Endodermal cell (in vitro differentiated cells): ENCODE measurements at regions not wholly inside any gene's neighbourhood (a gene's known extent, or its start where the extent isn't known, plus 50 kb on each side); places are given as distances from the start of the nearest gene placed in this dataset.

Experiments
- DNase-seq: peaks from one replicate; pipeline ENCODE4 v3.0.0-alpha.2; 2017
- H3K27ac ChIP-seq: 2 replicates; pipeline ENCODE4 v1.5.1; 2013; ENCODE audit warnings: mild to moderate bottlenecking, low read depth, low read length, moderate library complexity
- H3K27me3 ChIP-seq: 2 replicates; pipeline ENCODE4 v1.6.1; 2013; ENCODE audit warnings: mild to moderate bottlenecking, low read length, moderate library complexity; ENCODE audit not compliant: insufficient read depth, control insufficient read depth, poor library complexity, severe bottlenecking
- H3K36me3 ChIP-seq: 2 replicates; pipeline ENCODE4 v1.7.0; 2013; ENCODE audit warnings: mild to moderate bottlenecking, low read length, moderate library complexity; ENCODE audit not compliant: control insufficient read depth, insufficient read depth
- H3K4me1 ChIP-seq: one replicate; pipeline ENCODE4 v1.7.0; 2013; ENCODE audit warnings: low read length; ENCODE audit not compliant: control insufficient read depth, insufficient read depth
- H3K4me3 ChIP-seq: 2 replicates; pipeline ENCODE4 v1.5.1; 2013; ENCODE audit warnings: mild to moderate bottlenecking, low read length, moderate library complexity
- H3K9ac ChIP-seq: 2 replicates; pipeline ENCODE4 v1.6.1; 2013; ENCODE audit warnings: mild to moderate bottlenecking, low read length, moderate library complexity; ENCODE audit not compliant: poor library complexity, severe bottlenecking; ENCODE audit errors: extremely low read depth
- H3K9me3 ChIP-seq: 2 replicates; pipeline ENCODE4 v1.6.1; 2013; ENCODE audit warnings: mild to moderate bottlenecking, low read length, moderate library complexity; ENCODE audit not compliant: control insufficient read depth
- H3K27ac Mint-ChIP-seq: 2 replicates; pipeline ENCODE4 v1.8.0; 2020; ENCODE audit warnings: mixed read lengths
- H3K27me3 Mint-ChIP-seq: 2 replicates; pipeline ENCODE4 v1.8.0; 2021; ENCODE audit warnings: mild to moderate bottlenecking, mixed read lengths; ENCODE audit not compliant: insufficient read depth
- H3K36me3 Mint-ChIP-seq: 2 replicates; pipeline ENCODE4 v1.8.0; 2020; ENCODE audit warnings: low read depth, mixed read lengths
- H3K4me1 Mint-ChIP-seq: 2 replicates; pipeline ENCODE4 v1.8.0; 2020; ENCODE audit warnings: mixed read lengths
- H3K4me3 Mint-ChIP-seq: 2 replicates; pipeline ENCODE4 v1.8.0; 2020; ENCODE audit warnings: mild to moderate bottlenecking, moderate library complexity, mixed read lengths
- H3K9me3 Mint-ChIP-seq: 2 replicates; pipeline ENCODE4 v1.8.0; 2020; ENCODE audit warnings: mild to moderate bottlenecking, mixed read lengths
- CTCF ChIP-seq: fragments of 200-600 bp; sonication (generic); conservative IDR thresholded peaks from 2 replicates; pipeline ENCODE4 v1.5.0; 2021; ENCODE audit warnings: antibody characterized with exemption, mild to moderate bottlenecking
- WGBS, 2 experiments: methylation state at CpG; one replicate each; pipeline versions ENCODE4 v1.1.5 to v1.1.7; 2013; ENCODE audit warnings: missing lambda C conversion rate in 2 of 2, mixed read lengths in 1 of 2; ENCODE audit not compliant: insufficient coverage in 1 of 2, insufficient read length in 1 of 2; 5-methylcytosine and 5-hydroxymethylcytosine counted together

DNA sequence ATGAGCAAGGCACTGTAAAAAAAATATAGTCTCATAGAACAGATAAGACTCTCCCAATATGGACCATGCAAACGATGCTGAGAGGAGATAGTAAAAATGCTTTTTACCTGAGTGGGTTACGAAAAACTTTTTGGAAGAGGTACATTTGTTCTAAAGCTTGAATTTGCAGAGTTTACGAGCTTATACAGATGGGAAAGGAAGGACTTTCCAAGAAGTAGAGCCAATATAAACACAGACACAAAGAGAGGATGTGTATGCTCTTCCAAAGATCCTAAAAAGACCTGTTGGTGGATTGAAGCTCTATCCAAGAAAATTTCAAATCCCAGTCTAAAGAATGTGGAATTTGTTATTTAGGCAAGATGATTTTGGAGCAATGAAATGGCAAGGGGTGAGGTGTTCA is 127.1 kb upstream of the SLCO6A1 start:
- peaks cover 4% of the 10 kb centered on the region for H3K36me3 Mint-ChIP-seq
- H3K27me3 ChIP-seq: no peaks in the 10 kb centered on the region
- H3K36me3 ChIP-seq: no peaks in the 10 kb centered on the region
- H3K4me3 ChIP-seq: no peak overlapping the region
- H3K4me1 Mint-ChIP-seq: no peaks in the 10 kb centered on the region
- TF ChIP-seq CTCF: no peak
- H3K9ac ChIP-seq: no peak overlapping the region
- H3K27ac Mint-ChIP-seq: no peak overlapping the region
- H3K27ac ChIP-seq: no peak overlapping the region
- no peaks in the 10 kb centered on the region for H3K9me3 ChIP-seq
- H3K27me3 Mint-ChIP-seq: no peaks in the 10 kb centered on the region
- no peak for DNase-seq
- H3K9me3 Mint-ChIP-seq: no peaks in the 10 kb centered on the region
- H3K4me3 Mint-ChIP-seq: no peak overlapping the region
- 64 to 90% methylated on average over 2 to 3 of the region's 3 CpGs for WGBS, 2 experiments
- H3K4me1 ChIP-seq: no peaks in the 10 kb centered on the region

- DNase-seq: no peak
- Histone ChIP-seq H3K27me3 (no peaks in the 10 kb centered on the region), H3K4me1 (no peaks in the 10 kb centered on the region), H3K9ac (no peak overlapping the region), H3K9me3 (no peaks in the 10 kb centered on the region), H3K27ac (no peak overlapping the region), H3K36me3 (no peaks in the 10 kb centered on the region), H3K4me3 (no peak overlapping the region)
- no peaks in the 10 kb centered on the region for H3K27me3 Mint-ChIP-seq
- H3K36me3 Mint-ChIP-seq: peaks cover 11% of the 10 kb centered on the region
- peaks cover 5% of the 10 kb centered on the region for H3K9me3 Mint-ChIP-seq
- H3K4me1 Mint-ChIP-seq: no peaks in the 10 kb centered on the region
- no peak overlapping the region for H3K27ac Mint-ChIP-seq
- H3K4me3 Mint-ChIP-seq: no peak overlapping the region
- no peak for TF ChIP-seq CTCF
Observed at GRCh38 chr5:102627315-102627714, 127.8 kb upstream of the PAM start.

GRCh38 chr5:102628441-102629175 is 126.5 kb upstream of the PAM start:
- Histone ChIP-seq H3K4me1 (no peaks in the 10 kb centered on the region), H3K9me3 (peaks cover 2% of the 10 kb centered on the region), H3K9ac (no peak overlapping the region), H3K27ac (no peak overlapping the region), H3K36me3 (no peaks in the 10 kb centered on the region), H3K27me3 (no peaks in the 10 kb centered on the region), H3K4me3 (no peak overlapping the region)
- Mint-ChIP-seq H3K9me3 (peaks cover 18% of the 10 kb centered on the region), H3K36me3 (peaks cover 23% of the 10 kb centered on the region), H3K4me3 (no peak overlapping the region), H3K4me1 (no peaks in the 10 kb centered on the region), H3K27me3 (no peaks in the 10 kb centered on the region), H3K27ac (no peak overlapping the region)
- 87 to 96% methylated on average over 2 to 3 of the region's 3 CpGs for WGBS, 2 experiments
- no peak for DNase-seq
- no peak for TF ChIP-seq CTCF
